ENCODE measurements at regions not wholly inside any gene's neighbourhood (a gene's known extent, or its start where the extent isn't known, plus 50 kb on each side); places are given as distances from the start of the nearest gene placed in this dataset.
A peak's percentile ranks its signal among the peaks of the same experiment; 100 is the strongest.

- DNase-seq = no peak
Measured at GRCh38 chr21:39051588-39051949, 131.7 kb downstream of the PSMG1 start.

GRCh38 chr21:39050841-39051587 lies 132.2 kb downstream of the PSMG1 start:
- no peak for DNase-seq

- no peak for DNase-seq
Measured at GRCh38 chr21:39048574-39048973, 134.7 kb downstream of the PSMG1 start.

- no peak for DNase-seq
Measured at GRCh38 chr21:39048064-39048463, 135.2 kb downstream of the PSMG1 start.

GRCh38 chr21:39047046-39047445 lies 136.2 kb downstream of the PSMG1 start:
- no peak for DNase-seq

GRCh38 chr21:39046236-39046916 lies 136.9 kb downstream of the PSMG1 start:
- DNase-seq = no peak

- no peak for DNase-seq
Measured at GRCh38 chr21:39041816-39042215, 141.4 kb downstream of the PSMG1 start.

GRCh38 chr21:39040494-39041110 lies 142.6 kb downstream of the PSMG1 start:
- no peak for DNase-seq

GRCh38 chr21:39037807-39038405 lies 145.3 kb downstream of the PSMG1 start:
- DNase-seq = no peak

- DNase-seq = no peak
Measured at GRCh38 chr21:39036581-39036980, 146.7 kb downstream of the PSMG1 start.

- no peak for DNase-seq
Measured at GRCh38 chr21:39034590-39035536, 148.4 kb downstream of the PSMG1 start.

GRCh38 chr21:39033878-39034589 lies 149.2 kb downstream of the PSMG1 start:
- DNase-seq = peak; percentile 68

- no peak for DNase-seq
Measured at GRCh38 chr21:39029900-39030884, 153.1 kb downstream of the PSMG1 start.

GRCh38 chr21:39029086-39029755 lies 154.0 kb downstream of the PSMG1 start:
- DNase-seq = no peak

GRCh38 chr21:39025198-39025597 lies 158.1 kb downstream of the PSMG1 start:
- no peak for DNase-seq

GRCh38 chr21:39024538-39024937 lies 158.7 kb downstream of the PSMG1 start:
- no peak for DNase-seq

- DNase-seq = peak; percentile 93
Measured at GRCh38 chr21:39022863-39023693, 160.2 kb downstream of the PSMG1 start.

- peak; percentile 93 for DNase-seq
Measured at GRCh38 chr21:39022466-39022862, 160.8 kb downstream of the PSMG1 start.

GRCh38 chr21:39022035-39022434 lies 161.2 kb downstream of the PSMG1 start:
- no peak for DNase-seq
